HepG2 (cell line): ENCODE measurements at regions not wholly inside any gene's neighbourhood (a gene's known extent, or its start where the extent isn't known, plus 50 kb on each side); places are given as distances from the start of the nearest gene placed in this dataset.

Experiments used
- CTCF ChIP-seq: sonication (generic); formaldehyde crosslinking; IDR thresholded peaks from 2 replicates; pipeline ENCODE4 v1.5.0; 2020; ENCODE audit warnings: mild to moderate bottlenecking, missing genetic modification reagents, moderate library complexity
- IKZF1 ChIP-seq: fragments of 450-650 bp; IDR thresholded peaks from 2 replicates; pipeline ENCODE4 v1.7.1; 2016
- MAX ChIP-seq: IDR thresholded peaks from 2 replicates; pipeline ENCODE4 v1.6.1; 2012; ENCODE audit warnings: inconsistent platforms
- RBFOX2 ChIP-seq: fragments of 200-400 bp; formaldehyde crosslinking; IDR thresholded peaks from 2 replicates; pipeline ENCODE4 v1.6.1; 2017; ENCODE audit warnings: low read depth, mild to moderate bottlenecking, low read length
- RXRA ChIP-seq: sonication (generic); formaldehyde crosslinking; IDR thresholded peaks from 2 replicates; pipeline ENCODE4 v1.5.1; 2020; ENCODE audit warnings: missing genetic modification reagents
- THRA ChIP-seq: sonication (generic); formaldehyde crosslinking; IDR thresholded peaks from 2 replicates; pipeline ENCODE4 v1.4.0; 2020; ENCODE audit warnings: missing genetic modification reagents, borderline replicate concordance

GRCh38 chr1:221979444-221980032 lies 237.6 kb upstream of the DUSP10 start:
- TF ChIP-seq RXRA (CRISPR knock-in tag) (no peak), THRA (CRISPR knock-in tag) (no peak), CTCF (CRISPR knock-in tag) (no peak), MAX (no peak), IKZF1 (no peak), RBFOX2 (no peak)
